ENCODE measurements at regions not wholly inside any gene's neighbourhood (a gene's known extent, or its start where the extent isn't known, plus 50 kb on each side); places are given as distances from the start of the nearest gene placed in this dataset.

DNA sequence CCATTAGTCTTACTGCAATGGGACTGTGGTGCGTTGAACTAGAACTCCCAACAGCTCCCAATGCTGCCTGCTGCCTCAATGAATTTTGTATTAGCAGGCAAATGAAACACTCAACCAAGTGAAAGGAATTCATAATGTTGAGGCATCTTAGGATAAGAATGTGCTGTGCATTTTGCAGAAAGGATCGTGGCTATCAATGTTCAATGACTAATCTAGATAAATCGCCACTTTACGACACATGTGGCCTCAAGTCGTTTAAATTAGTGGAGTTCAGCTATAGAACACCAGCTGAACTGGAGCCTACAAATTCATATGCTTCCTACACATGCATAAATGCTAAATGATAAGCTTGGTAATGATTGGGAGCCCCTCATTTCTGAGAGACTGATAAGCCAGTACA, 318.4 kb downstream of the PSAT1 start:
- TF ChIP-seq, protein P1, sequence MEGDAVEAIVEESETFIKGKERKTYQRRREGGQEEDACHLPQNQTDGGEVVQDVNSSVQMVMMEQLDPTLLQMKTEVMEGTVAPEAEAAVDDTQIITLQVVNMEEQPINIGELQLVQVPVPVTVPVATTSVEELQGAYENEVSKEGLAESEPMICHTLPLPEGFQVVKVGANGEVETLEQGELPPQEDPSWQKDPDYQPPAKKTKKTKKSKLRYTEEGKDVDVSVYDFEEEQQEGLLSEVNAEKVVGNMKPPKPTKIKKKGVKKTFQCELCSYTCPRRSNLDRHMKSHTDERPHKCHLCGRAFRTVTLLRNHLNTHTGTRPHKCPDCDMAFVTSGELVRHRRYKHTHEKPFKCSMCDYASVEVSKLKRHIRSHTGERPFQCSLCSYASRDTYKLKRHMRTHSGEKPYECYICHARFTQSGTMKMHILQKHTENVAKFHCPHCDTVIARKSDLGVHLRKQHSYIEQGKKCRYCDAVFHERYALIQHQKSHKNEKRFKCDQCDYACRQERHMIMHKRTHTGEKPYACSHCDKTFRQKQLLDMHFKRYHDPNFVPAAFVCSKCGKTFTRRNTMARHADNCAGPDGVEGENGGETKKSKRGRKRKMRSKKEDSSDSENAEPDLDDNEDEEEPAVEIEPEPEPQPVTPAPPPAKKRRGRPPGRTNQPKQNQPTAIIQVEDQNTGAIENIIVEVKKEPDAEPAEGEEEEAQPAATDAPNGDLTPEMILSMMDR (IDR thresholded peaks at IDR 0.05) = no peak
- TF ChIP-seq POLR2A (IDR thresholded peaks at IDR 0.05) = no peak
